ENCODE measurements at regions not wholly inside any gene's neighbourhood (a gene's known extent, or its start where the extent isn't known, plus 50 kb on each side); places are given as distances from the start of the nearest gene placed in this dataset.

DNA sequence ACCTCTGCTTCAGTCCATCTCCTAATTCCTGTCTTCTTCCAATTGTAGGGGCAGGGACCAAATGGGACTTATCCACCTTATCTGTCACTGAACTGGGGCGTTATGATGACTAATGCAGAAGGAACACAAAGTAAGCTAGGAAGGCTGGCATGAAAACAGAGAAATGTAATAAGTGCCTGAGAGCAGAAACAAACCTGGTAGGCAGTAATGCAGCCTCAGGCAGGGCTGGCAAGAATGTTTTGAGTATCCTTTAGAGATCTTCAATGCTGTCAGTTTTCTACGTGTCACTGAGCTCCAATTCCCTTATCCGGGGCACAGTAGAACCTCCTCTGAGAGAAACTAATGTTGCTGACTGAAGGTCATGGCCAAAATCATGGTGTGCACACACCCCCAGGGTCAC lies 246.2 kb upstream of the TBL1XR1 start:
- no peaks in the 10 kb centered on the region; a peak in 1 of 5 replicates for H3K27me3 ChIP-seq (ENCODE audit: control insufficient read depth in 1 of 2, insufficient read depth in 2 of 2, low read length in 2 of 2)
- ChIA-PET POLR2A (no interaction called here), CTCF (ENCODE audit: low intra/inter-chr PET ratio, low total read pairs) (no interaction called here)
- no peak for ATAC-seq
- no peaks in the 10 kb centered on the region for H3K36me3 ChIP-seq (replicated peaks in 1 of 2; ENCODE audit: control insufficient read depth in 1 of 2, insufficient read depth in 2 of 2, low read length in 2 of 2)
- H3K4me2 ChIP-seq (ENCODE audit: low read depth, low read length) = no peak overlapping the region
- no peaks in the 10 kb centered on the region for H3K9me3 ChIP-seq (ENCODE audit: low read length)
- no peak overlapping the region for H3K27ac ChIP-seq (ENCODE audit: extremely low read length, insufficient read depth, low read length)
- FAIRE-seq = no peak
- no peak overlapping the region for H3K9ac ChIP-seq (ENCODE audit: insufficient read depth, low read depth, low read length)
- no peak overlapping the region for H3K4me3 ChIP-seq (replicated peaks in 1 of 3; ENCODE audit: insufficient read depth in 1 of 3, low read depth in 2 of 3, low read length in 3 of 3)
- BruUV-seq (replicated peaks) = no TSS peak
- intact Hi-C loops (cut with micrococcal nuclease; ENCODE audit: unreplicated experiment) = no loop called here
- no peak overlapping the region for H2AFZ ChIP-seq (ENCODE audit: low read length)
- in situ Hi-C loops (cut with HindIII; ENCODE audit: extremely low pct_ligation_motif_present, low pct_unique_long_range_greater_than_20kb) = loop anchor here (25.0 kb wide), 1 partner anchor 931 kb away; no protein-coding TSS in a partner anchor
- 0% methylated on average over 3 of the region's 3 CpGs for WGBS (ENCODE audit: low lambda C conversion rate)
- TF ChIP-seq FOSL2 (CRISPR knock-in tag; IDR thresholded peaks at IDR 0.05) = peak; percentile 43; the same call in 1 of the 2 replicates
- TF ChIP-seq, protein P1, sequence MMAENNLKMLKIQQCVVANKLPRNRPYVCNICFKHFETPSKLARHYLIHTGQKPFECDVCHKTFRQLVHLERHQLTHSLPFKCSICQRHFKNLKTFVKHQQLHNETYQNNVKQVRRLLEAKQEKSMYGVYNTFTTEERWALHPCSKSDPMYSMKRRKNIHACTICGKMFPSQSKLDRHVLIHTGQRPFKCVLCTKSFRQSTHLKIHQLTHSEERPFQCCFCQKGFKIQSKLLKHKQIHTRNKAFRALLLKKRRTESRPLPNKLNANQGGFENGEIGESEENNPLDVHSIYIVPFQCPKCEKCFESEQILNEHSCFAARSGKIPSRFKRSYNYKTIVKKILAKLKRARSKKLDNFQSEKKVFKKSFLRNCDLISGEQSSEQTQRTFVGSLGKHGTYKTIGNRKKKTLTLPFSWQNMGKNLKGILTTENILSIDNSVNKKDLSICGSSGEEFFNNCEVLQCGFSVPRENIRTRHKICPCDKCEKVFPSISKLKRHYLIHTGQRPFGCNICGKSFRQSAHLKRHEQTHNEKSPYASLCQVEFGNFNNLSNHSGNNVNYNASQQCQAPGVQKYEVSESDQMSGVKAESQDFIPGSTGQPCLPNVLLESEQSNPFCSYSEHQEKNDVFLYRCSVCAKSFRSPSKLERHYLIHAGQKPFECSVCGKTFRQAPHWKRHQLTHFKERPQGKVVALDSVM (CRISPR knock-in tag; IDR thresholded peaks at IDR 0.05) = no peak
- peak; percentile 12 for DNase-seq (ENCODE audit: low spot score)
- no peaks in the 10 kb centered on the region for H4K20me1 ChIP-seq (ENCODE audit: insufficient read depth, low read length)
- H3K4me1 ChIP-seq (ENCODE audit: insufficient read depth, low read length) = no peaks in the 10 kb centered on the region
- H3K79me2 ChIP-seq (ENCODE audit: insufficient read depth, low read length) = no peaks in the 10 kb centered on the region

GRCh38 chr3:177444696-177445095 lies 247.4 kb upstream of the TBL1XR1 start:
- ATAC-seq (no peak), FAIRE-seq (no peak), DNase-seq (ENCODE audit: low spot score) (no peak)
- Histone ChIP-seq H4K20me1 (ENCODE audit: insufficient read depth, low read length) (no peaks in the 10 kb centered on the region), H2AFZ (ENCODE audit: low read length) (no peak overlapping the region), H3K9ac (ENCODE audit: insufficient read depth, low read depth, low read length) (no peak overlapping the region), H3K4me3 (replicated peaks in 1 of 3; ENCODE audit: insufficient read depth in 1 of 3, low read depth in 2 of 3, low read length in 3 of 3) (no peak overlapping the region), H3K79me2 (ENCODE audit: insufficient read depth, low read length) (no peaks in the 10 kb centered on the region), H3K27me3 (ENCODE audit: control insufficient read depth in 1 of 2, insufficient read depth in 2 of 2, low read length in 2 of 2) (no peaks in the 10 kb centered on the region; a peak in 1 of 5 replicates), H3K36me3 (replicated peaks in 1 of 2; ENCODE audit: control insufficient read depth in 1 of 2, insufficient read depth in 2 of 2, low read length in 2 of 2) (no peaks in the 10 kb centered on the region), H3K27ac (ENCODE audit: extremely low read length, insufficient read depth, low read length) (no peak overlapping the region), H3K4me1 (ENCODE audit: insufficient read depth, low read length) (peaks cover 6% of the 10 kb centered on the region), H3K9me3 (ENCODE audit: low read length) (no peaks in the 10 kb centered on the region), H3K4me2 (ENCODE audit: low read depth, low read length) (no peak overlapping the region)
- WGBS (ENCODE audit: low lambda C conversion rate) = 44% methylated on average over 1 of the region's 1 CpG
- BruUV-seq (replicated peaks) = no TSS peak
- in situ Hi-C loops (cut with HindIII; ENCODE audit: extremely low pct_ligation_motif_present, low pct_unique_long_range_greater_than_20kb) (loop anchor here (25.0 kb wide), 1 partner anchor 932 kb away; no protein-coding TSS in a partner anchor), intact Hi-C loops (cut with micrococcal nuclease; ENCODE audit: unreplicated experiment) (no loop called here)
- TF ChIP-seq NR3C1 (CRISPR knock-in tag; IDR thresholded peaks at IDR 0.05) (no peak), HNRNPLL (IDR thresholded peaks at IDR 0.05; ENCODE audit: low read depth, low read length, poor library complexity, severe bottlenecking) (no peak), SETDB1 (CRISPR knock-in tag; IDR thresholded peaks at IDR 0.05; ENCODE audit: borderline replicate concordance) (no peak)
- ChIA-PET CTCF (ENCODE audit: low intra/inter-chr PET ratio, low total read pairs) (no interaction called here), POLR2A (no interaction called here)
